ENCODE measurements at regions not wholly inside any gene's neighbourhood (a gene's known extent, or its start where the extent isn't known, plus 50 kb on each side); places are given as distances from the start of the nearest gene placed in this dataset.

- TF ChIP-seq CTCF (conservative IDR thresholded peaks at IDR 0.05), result no peak
- no peak for TF ChIP-seq EZH2 (IDR thresholded peaks at IDR 0.05; ENCODE audit: low read depth)
Measured at GRCh38 chrX:20418379-20419150, 151.9 kb upstream of the RPS6KA3 start.

Data from PC-9 (cell line).